B cell (primary cell): ENCODE measurements at regions not wholly inside any gene's neighbourhood (a gene's known extent, or its start where the extent isn't known, plus 50 kb on each side); places are given as distances from the start of the nearest gene placed in this dataset.

Experiments
- ATAC-seq: fragments of 200-7000 bp; cut with Tn5 transposase; one replicate; pipeline ENCODE4 v1.10.0; 2021; ENCODE audit warnings: low read depth, mild to moderate bottlenecking, moderate number of reproducible peaks, moderate library complexity
- CTCF ChIA-PET: fragments of 350-600 bp; sonication (Branson Sonifier 250); formaldehyde crosslinking; loops from one replicate; lab custom pipeline; 2021; ENCODE audit warnings: antibody characterized with exemption, inconsistent platforms; lab: Charles Lee
- POLR2A ChIA-PET: fragments of 350-600 bp; sonication (Branson Sonifier 250); formaldehyde crosslinking; loops from one replicate; lab custom pipeline; 2021; ENCODE audit warnings: antibody characterized with exemption; lab: Charles Lee
- DNase-seq: peaks from one replicate; pipeline ENCODE4 v3.0.0; 2013
- H2AFZ ChIP-seq: 2 replicates; pipeline ENCODE4 v1.6.1; 2012; ENCODE audit warnings: mild to moderate bottlenecking, low read depth, low read length; ENCODE audit not compliant: insufficient read depth, poor library complexity, severe bottlenecking
- H3K27ac ChIP-seq, 2 donors: 1 replicate in 1 of 2; 2 replicates in 1 of 2; pipeline ENCODE4 v1.5.1; 2012 to 2013; ENCODE audit warnings: low read length in 2 of 2, mild to moderate bottlenecking in 2 of 2, moderate library complexity in 1 of 2
- H3K27me3 ChIP-seq, 4 experiments: fragments of 200-600 bp in 1 of 4; sonication (generic) in 1 of 4; replicated peaks in 1 of 4; 1 replicate in 2 of 4; 2 replicates in 2 of 4; pipeline versions ENCODE4 v1.6.1 to v1.7.0; 2013 to 2016; ENCODE audit warnings: low read length in 3 of 4, mild to moderate bottlenecking in 2 of 4, mixed read lengths in 1 of 4, moderate library complexity in 1 of 4; ENCODE audit not compliant: insufficient read depth in 4 of 4, control insufficient read depth in 3 of 4; ENCODE audit errors: control extremely low read depth in 1 of 4
- H3K36me3 ChIP-seq, 2 experiments: replicated peaks in 1 of 2; 1 replicate in 1 of 2; 2 replicates in 1 of 2; pipeline versions ENCODE4 v1.6.1 to v1.7.1; 2013; ENCODE audit warnings: low read length in 1 of 2; ENCODE audit not compliant: insufficient read depth in 2 of 2, control insufficient read depth in 1 of 2; ENCODE audit errors: control extremely low read depth in 1 of 2, extremely low read depth in 1 of 2
- H3K4me1 ChIP-seq, 2 donors: fragments of 200-600 bp in 1 of 2; sonication (generic) in 1 of 2; 1 replicate in 1 of 2; 2 replicates in 1 of 2; pipeline versions ENCODE4 v1.5.1 to v1.6.1; 2013 to 2017; ENCODE audit warnings: low read length in 2 of 2; ENCODE audit not compliant: control insufficient read depth in 2 of 2, insufficient read depth in 2 of 2
- H3K4me2 ChIP-seq: replicated peaks from 2 replicates; pipeline ENCODE3; 2012; ENCODE audit warnings: mild to moderate bottlenecking, low read depth, low read length; ENCODE audit not compliant: poor library complexity, severe bottlenecking
- H3K4me3 ChIP-seq, 5 experiments: fragments of 200-600 bp in 1 of 5; sonication (generic) in 1 of 5; 1 replicate in 3 of 5; 2 replicates in 2 of 5; pipeline versions ENCODE4 v1.5.1 to v1.7.0; 2011 to 2016; ENCODE audit warnings: low read length in 4 of 5, mild to moderate bottlenecking in 4 of 5, low read depth in 2 of 5, control low read depth in 1 of 5, moderate library complexity in 1 of 5; ENCODE audit not compliant: insufficient read depth in 1 of 5; ENCODE audit errors: control extremely low read depth in 1 of 5, extremely low read depth in 1 of 5
- H3K79me2 ChIP-seq: fragments of 200-600 bp; sonication (generic); one replicate; pipeline ENCODE4 v1.6.0; 2016; ENCODE audit warnings: low read length; ENCODE audit not compliant: control insufficient read depth, insufficient read depth
- H3K9ac ChIP-seq: fragments of 200-600 bp; sonication (generic); 2 replicates; pipeline ENCODE4 v1.6.1; 2017; ENCODE audit warnings: mild to moderate bottlenecking, low read length, moderate library complexity
- H3K9me3 ChIP-seq, 3 donors: one replicate each; pipeline versions ENCODE4 v1.6.1 to v1.7.1; 2013; ENCODE audit warnings: low read length in 2 of 3; ENCODE audit not compliant: control insufficient read depth in 2 of 3, insufficient read depth in 1 of 3; ENCODE audit errors: control extremely low read depth in 1 of 3
- H4K20me1 ChIP-seq: 2 replicates; pipeline ENCODE4 v1.6.0; 2012; ENCODE audit warnings: mild to moderate bottlenecking, low read length; ENCODE audit not compliant: insufficient read depth, control insufficient read depth, poor library complexity, severe bottlenecking
- H3K27ac Mint-ChIP-seq: one replicate; pipeline ENCODE4 v1.8.0; 2021; ENCODE audit warnings: mixed read lengths
- H3K27me3 Mint-ChIP-seq: one replicate; pipeline ENCODE4 v1.8.0; 2021; ENCODE audit warnings: mixed read lengths
- H3K4me1 Mint-ChIP-seq: one replicate; pipeline ENCODE4 v1.8.0; 2021; ENCODE audit warnings: mixed read lengths
- H3K4me3 Mint-ChIP-seq: one replicate; pipeline ENCODE4 v1.8.0; 2021; ENCODE audit warnings: mixed read lengths
- H3K9me3 Mint-ChIP-seq: one replicate; pipeline ENCODE4 v1.8.0; 2022; ENCODE audit warnings: mixed read lengths; ENCODE audit not compliant: insufficient read depth
- CTCF ChIP-seq: fragments of 200-600 bp; IDR thresholded peaks from one replicate; pipeline ENCODE4 v1.8.0; 2022; ENCODE audit warnings: antibody characterized with exemption, mild to moderate bottlenecking
- EZH2 ChIP-seq: IDR thresholded peaks from 2 replicates; pipeline ENCODE4 v1.6.1; 2012; ENCODE audit warnings: borderline replicate concordance, low read depth, mild to moderate bottlenecking, moderate library complexity, low read length; ENCODE audit not compliant: insufficient read depth, poor library complexity, severe bottlenecking
- WGBS: methylation state at CpG from one replicate; pipeline ENCODE4 v1.1.5; 2013; ENCODE audit warnings: missing lambda C conversion rate; ENCODE audit not compliant: insufficient coverage; 5-methylcytosine and 5-hydroxymethylcytosine counted together
- intact Hi-C: fragments of 100-400 bp; cut with micrococcal nuclease; formaldehyde crosslinking; loops from one replicate; pipeline ENCODE4 v1.10.0; 2022

- no peak for ATAC-seq
- H3K4me1 ChIP-seq: no peaks in the 10 kb centered on the region
- H3K27ac ChIP-seq: no peak overlapping the region
- ChIA-PET POLR2A (interaction anchor here (0.6 kb wide), 1 partner anchor 574 kb away, joined by 4 read pairs; no protein-coding TSS in a partner anchor), CTCF (no interaction called here)
- no peaks in the 10 kb centered on the region for H3K9me3 Mint-ChIP-seq
- H3K27me3 Mint-ChIP-seq: peaks cover 27% of the 10 kb centered on the region
- no peaks in the 10 kb centered on the region for H3K79me2 ChIP-seq
- no peaks in the 10 kb centered on the region for H3K4me1 Mint-ChIP-seq
- no peak overlapping the region for H3K27ac Mint-ChIP-seq
- no peaks in the 10 kb centered on the region for H3K36me3 ChIP-seq
- 91% methylated on average over 3 of the region's 4 CpGs for WGBS
- no peak overlapping the region for H3K9ac ChIP-seq
- no peaks in the 10 kb centered on the region for H3K27me3 ChIP-seq
- H4K20me1 ChIP-seq: no peaks in the 10 kb centered on the region
- H3K4me3 ChIP-seq: no peak overlapping the region
- no peak overlapping the region for H2AFZ ChIP-seq
- TF ChIP-seq EZH2: no peak
- TF ChIP-seq CTCF: no peak
- H3K4me3 Mint-ChIP-seq: no peak overlapping the region
- H3K9me3 ChIP-seq: peaks cover 0 to 6% (median 0%) of the 10 kb centered on the region in 3 donors
- no peak overlapping the region for H3K4me2 ChIP-seq
- intact Hi-C loops: no loop called here
- no peak for DNase-seq
These were observed 244.9 kb downstream of the DHX35 start for GRCh38 chr20:39206899-39207564.

- Histone ChIP-seq H2AFZ (no peak overlapping the region), H3K4me2 (no peak overlapping the region), H3K36me3 (no peaks in the 10 kb centered on the region), H3K9me3 (peaks cover 0 to 10% (median 0%) of the 10 kb centered on the region in 3 donors), H4K20me1 (no peaks in the 10 kb centered on the region), H3K4me1 (no peaks in the 10 kb centered on the region), H3K79me2 (no peaks in the 10 kb centered on the region), H3K27me3 (peaks cover 0 to 10% (median 4%) of the 10 kb centered on the region in 4 experiments), H3K4me3 (no peak overlapping the region), H3K9ac (no peak overlapping the region), H3K27ac (no peak overlapping the region)
- WGBS: 7% methylated on average over 3 of the region's 8 CpGs
- DNase-seq (no peak), ATAC-seq (no peak)
- TF ChIP-seq CTCF: no peak
- no peak for TF ChIP-seq EZH2
- intact Hi-C loops: no loop called here
- H3K27ac Mint-ChIP-seq: no peak overlapping the region
- H3K4me3 Mint-ChIP-seq: no peak overlapping the region
- POLR2A ChIA-PET: no interaction called here
- H3K9me3 Mint-ChIP-seq: peaks cover 3% of the 10 kb centered on the region
- CTCF ChIA-PET: no interaction called here
- peaks cover 41% of the 10 kb centered on the region for H3K27me3 Mint-ChIP-seq
- no peaks in the 10 kb centered on the region for H3K4me1 Mint-ChIP-seq
These were observed 233.5 kb downstream of the DHX35 start for GRCh38 chr20:39195582-39196021.
